SJSA1 (cell line): ENCODE measurements at regions not wholly inside any gene's neighbourhood (a gene's known extent, or its start where the extent isn't known, plus 50 kb on each side); places are given as distances from the start of the nearest gene placed in this dataset.

Experiments
- DNase-seq, 2 experiments: peaks; one replicate each; pipeline ENCODE4 v3.0.0-alpha.2; 2015 to 2020; ENCODE audit warnings: low spot score in 2 of 2, low read depth in 1 of 2
- H3K27ac ChIP-seq: fragments of 250-450 bp; sonication (Bioruptor Pico); 2 replicates; pipeline ENCODE4 v1.5.1; 2020; ENCODE audit warnings: mild to moderate bottlenecking, moderate library complexity
- H3K27me3 ChIP-seq: fragments of 250-450 bp; sonication (Bioruptor Pico); replicated peaks from 2 replicates; pipeline ENCODE4 v1.5.1; 2020; ENCODE audit warnings: mild to moderate bottlenecking, moderate library complexity
- H3K36me3 ChIP-seq: fragments of 250-450 bp; sonication (Bioruptor Pico); 2 replicates; pipeline ENCODE4 v1.5.1; 2020; ENCODE audit warnings: mild to moderate bottlenecking
- H3K4me1 ChIP-seq: fragments of 250-450 bp; sonication (Bioruptor Pico); replicated peaks from 2 replicates; pipeline ENCODE4 v1.6.1; 2021; ENCODE audit warnings: mild to moderate bottlenecking
- H3K4me3 ChIP-seq: fragments of 250-450 bp; sonication (Bioruptor Pico); 2 replicates; pipeline ENCODE4 v1.5.1; 2020; ENCODE audit warnings: mild to moderate bottlenecking
- H3K9me3 ChIP-seq: fragments of 250-450 bp; sonication (Bioruptor Pico); replicated peaks from 2 replicates; pipeline ENCODE4 v1.5.1; 2020; ENCODE audit warnings: mild to moderate bottlenecking

GRCh38 chr2:235343156-235343774 is 150.6 kb upstream of the AGAP1 start:
- H3K27me3 ChIP-seq: no peaks in the 10 kb centered on the region
- H3K4me1 ChIP-seq: peaks cover 19% of the 10 kb centered on the region
- no peak overlapping the region for H3K4me3 ChIP-seq
- no peaks in the 10 kb centered on the region for H3K9me3 ChIP-seq
- no peak overlapping the region for H3K27ac ChIP-seq
- no peak for DNase-seq
- no peaks in the 10 kb centered on the region for H3K36me3 ChIP-seq

DNA sequence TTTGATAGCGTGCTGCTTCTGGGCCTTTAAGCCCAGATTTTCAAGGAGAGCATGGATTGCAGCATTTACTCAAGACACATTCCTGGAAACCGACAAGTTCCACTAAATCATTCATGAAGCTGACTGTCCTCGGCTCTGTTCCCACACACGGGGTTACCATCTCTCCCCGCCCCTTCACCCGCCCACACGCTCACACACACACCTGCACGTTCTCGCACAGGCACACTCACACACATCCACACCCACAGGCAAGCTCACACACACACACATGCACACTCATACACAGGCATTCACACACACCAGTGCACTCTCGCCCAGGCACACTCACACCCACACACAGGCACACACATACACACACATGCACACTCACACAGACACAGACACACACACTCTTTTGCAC is 150.0 kb upstream of the AGAP1 start:
- Histone ChIP-seq H3K4me1 (peaks cover 20% of the 10 kb centered on the region), H3K36me3 (no peaks in the 10 kb centered on the region), H3K9me3 (no peaks in the 10 kb centered on the region), H3K27ac (no peak overlapping the region), H3K27me3 (no peaks in the 10 kb centered on the region), H3K4me3 (no peak overlapping the region)
- no peak for DNase-seq

- H3K9me3 ChIP-seq: no peaks in the 10 kb centered on the region
- no peak overlapping the region for H3K4me3 ChIP-seq
- no peak overlapping the region for H3K27ac ChIP-seq
- H3K27me3 ChIP-seq: no peaks in the 10 kb centered on the region
- no peaks in the 10 kb centered on the region for H3K36me3 ChIP-seq
- peaks cover 20% of the 10 kb centered on the region for H3K4me1 ChIP-seq
- no peak for DNase-seq
These were observed 148.1 kb upstream of the AGAP1 start for GRCh38 chr2:235345745-235346144.

GRCh38 chr2:235347691-235348090 is 146.2 kb upstream of the AGAP1 start:
- peak; percentile 77 to 81 for DNase-seq
- Histone ChIP-seq H3K9me3 (no peaks in the 10 kb centered on the region), H3K4me1 (peaks cover 16% of the 10 kb centered on the region), H3K36me3 (no peaks in the 10 kb centered on the region), H3K27me3 (no peaks in the 10 kb centered on the region), H3K4me3 (no peak overlapping the region), H3K27ac (peak overlapping the region; percentile 24; the same call in 1 of the 2 replicates)

DNA sequence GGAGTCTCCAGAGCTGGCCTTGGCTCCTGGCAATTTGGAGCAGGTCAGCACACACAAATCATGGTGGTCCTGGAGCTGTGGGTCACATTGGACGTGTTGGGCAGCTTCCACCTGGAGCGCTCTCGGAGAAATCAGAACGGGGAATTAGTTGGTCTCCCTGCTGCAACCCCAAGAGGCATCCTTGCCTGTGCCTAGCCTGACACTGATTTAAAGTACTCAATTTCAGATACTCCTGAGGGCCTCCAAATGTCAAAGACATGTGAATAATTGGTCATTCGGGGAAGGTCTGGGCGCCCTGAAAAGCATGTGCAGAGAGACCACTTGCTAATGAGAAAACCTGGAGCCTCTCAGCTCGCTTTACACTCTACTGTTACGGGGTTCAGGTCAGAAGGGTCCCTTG is 145.5 kb upstream of the AGAP1 start:
- no peak for DNase-seq
- Histone ChIP-seq H3K36me3 (no peaks in the 10 kb centered on the region), H3K27me3 (no peaks in the 10 kb centered on the region), H3K27ac (no peak overlapping the region), H3K9me3 (no peaks in the 10 kb centered on the region), H3K4me1 (peaks cover 16% of the 10 kb centered on the region), H3K4me3 (no peak overlapping the region)

GRCh38 chr2:235350234-235350633 is 143.6 kb upstream of the AGAP1 start:
- Histone ChIP-seq H3K27ac (no peak overlapping the region), H3K9me3 (no peaks in the 10 kb centered on the region), H3K36me3 (no peaks in the 10 kb centered on the region), H3K27me3 (no peaks in the 10 kb centered on the region), H3K4me3 (no peak overlapping the region), H3K4me1 (peaks cover 13% of the 10 kb centered on the region)
- no peak for DNase-seq

DNA sequence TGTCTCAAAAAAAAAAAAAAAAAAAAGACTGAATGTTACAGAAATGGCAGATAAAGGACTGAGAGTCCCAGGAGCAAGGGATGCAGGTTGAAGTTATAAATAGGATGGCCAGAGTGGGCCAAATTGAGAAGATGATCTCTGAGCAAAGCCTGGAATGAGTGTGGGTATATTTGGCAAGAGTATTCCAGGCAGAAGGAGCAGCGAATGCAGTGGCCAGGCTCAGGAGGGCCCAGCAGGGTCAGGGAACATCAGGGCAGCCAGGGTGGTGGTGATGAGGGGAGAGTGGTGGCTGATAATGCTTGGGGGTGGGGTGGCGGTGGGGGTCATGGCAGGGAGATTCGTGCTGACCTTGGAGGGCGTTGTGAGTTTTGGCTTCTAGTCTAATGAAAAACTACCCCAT is 141.3 kb upstream of the AGAP1 start:
- Histone ChIP-seq H3K4me3 (no peak overlapping the region), H3K27me3 (no peaks in the 10 kb centered on the region), H3K9me3 (no peaks in the 10 kb centered on the region), H3K27ac (no peak overlapping the region), H3K4me1 (peaks cover 8% of the 10 kb centered on the region), H3K36me3 (no peaks in the 10 kb centered on the region)
- DNase-seq: no peak

DNA sequence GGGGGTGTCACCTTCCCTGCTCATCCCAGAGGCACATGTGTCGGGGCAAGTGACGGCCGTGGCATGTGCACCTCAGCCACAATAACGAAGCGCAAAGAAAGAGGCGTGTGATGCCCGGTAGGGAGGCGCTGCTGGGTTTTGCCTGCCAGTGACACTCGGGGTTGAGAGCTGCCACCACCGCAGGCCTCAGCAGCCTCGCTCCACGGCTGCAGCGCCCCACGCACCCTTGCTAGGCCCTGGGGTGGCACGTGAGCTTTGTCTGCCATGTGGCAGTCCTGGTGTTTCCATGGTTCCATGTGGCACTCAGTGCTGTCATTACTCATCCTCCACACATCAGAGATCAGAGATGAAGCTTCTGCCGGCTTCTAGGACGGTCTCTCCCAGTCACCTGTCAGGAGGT is 136.0 kb upstream of the AGAP1 start:
- H3K9me3 ChIP-seq: no peaks in the 10 kb centered on the region
- H3K4me1 ChIP-seq: peaks cover 23% of the 10 kb centered on the region
- no peak overlapping the region; the same call in 1 of the 2 replicates for H3K27ac ChIP-seq
- no peaks in the 10 kb centered on the region for H3K27me3 ChIP-seq
- no peak overlapping the region for H3K4me3 ChIP-seq
- no peaks in the 10 kb centered on the region for H3K36me3 ChIP-seq
- DNase-seq: no peak

DNA sequence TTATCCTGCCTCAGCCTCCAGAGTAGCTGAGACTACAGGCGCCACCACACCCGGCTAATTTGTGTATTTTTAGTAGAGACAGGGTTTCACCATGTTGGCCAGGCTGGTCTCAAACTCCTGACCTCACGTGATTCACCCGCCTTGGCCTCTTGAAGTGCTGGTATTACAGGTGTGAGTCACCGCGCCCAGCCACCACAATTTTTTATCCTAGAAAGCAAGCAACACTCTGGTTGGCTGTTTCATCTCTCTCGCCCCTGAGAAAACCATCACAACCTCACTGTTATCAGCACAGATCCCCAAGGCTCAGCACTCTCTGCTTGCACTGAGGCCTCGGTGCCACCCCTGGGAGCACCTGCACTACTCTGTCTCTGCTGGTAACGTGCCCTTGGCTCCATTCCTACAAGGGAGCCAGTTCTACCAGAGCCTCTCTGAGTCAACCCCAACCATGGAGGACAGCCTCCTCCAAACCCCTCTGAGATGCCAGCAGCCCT is 134.8 kb upstream of the AGAP1 start:
- H3K9me3 ChIP-seq: no peaks in the 10 kb centered on the region

DNA sequence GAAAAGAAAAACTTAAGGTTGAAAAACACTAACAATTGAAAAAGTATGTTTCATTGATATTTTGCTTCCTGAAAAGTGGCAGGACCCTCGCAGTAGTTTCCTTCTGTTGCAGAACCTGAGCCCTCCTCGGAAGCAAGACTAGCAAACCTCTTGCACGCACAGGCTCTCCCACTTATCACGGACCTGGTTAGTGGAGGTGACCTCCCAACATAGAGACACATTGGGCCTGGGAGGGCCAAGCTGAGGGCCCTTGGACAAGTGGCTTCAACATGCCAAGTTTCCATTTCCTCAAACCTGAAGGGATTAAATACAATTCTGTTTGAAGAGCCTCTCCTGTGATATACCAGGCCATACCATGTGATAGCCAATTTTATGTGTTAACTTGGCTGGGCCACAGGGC is 133.4 kb upstream of the AGAP1 start:
- H3K9me3 ChIP-seq: no peaks in the 10 kb centered on the region
- no peak overlapping the region for H3K27ac ChIP-seq
- no peaks in the 10 kb centered on the region for H3K36me3 ChIP-seq
- no peaks in the 10 kb centered on the region for H3K27me3 ChIP-seq
- peaks cover 23% of the 10 kb centered on the region for H3K4me1 ChIP-seq
- no peak for DNase-seq
- no peak overlapping the region for H3K4me3 ChIP-seq

More for the DNA sequence above, 134.8 kb upstream of the AGAP1 start:
- DNase-seq: peak; percentile 87 to 93
- Histone ChIP-seq H3K4me1 (peaks cover 23% of the 10 kb centered on the region), H3K4me3 (no peak overlapping the region), H3K36me3 (no peaks in the 10 kb centered on the region), H3K27ac (peak overlapping the region; percentile 46), H3K27me3 (no peaks in the 10 kb centered on the region)

DNA sequence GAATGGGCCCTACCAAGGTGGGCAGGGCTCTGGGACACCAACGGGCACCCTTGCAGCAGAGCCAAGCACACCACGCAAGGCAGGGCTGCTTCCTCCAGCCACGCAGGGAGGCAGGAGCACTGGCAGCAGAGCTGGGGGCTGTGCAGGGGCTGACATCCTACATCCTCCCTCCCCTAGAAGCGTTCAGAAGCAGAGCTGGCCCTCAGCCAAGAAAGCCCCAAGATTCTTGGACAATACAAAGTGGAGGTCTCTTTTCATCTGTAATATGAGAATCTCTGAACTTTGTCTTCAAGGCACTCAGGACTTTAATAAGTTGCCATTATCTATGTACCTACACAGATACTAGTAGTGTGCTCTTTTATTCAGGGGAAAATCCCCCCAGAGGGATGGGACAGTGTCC is 128.1 kb upstream of the AGAP1 start:
- H3K27me3 ChIP-seq: no peaks in the 10 kb centered on the region
- no peaks in the 10 kb centered on the region for H3K4me1 ChIP-seq
- no peaks in the 10 kb centered on the region for H3K9me3 ChIP-seq
- no peaks in the 10 kb centered on the region for H3K36me3 ChIP-seq
- H3K4me3 ChIP-seq: no peak overlapping the region
- no peak overlapping the region for H3K27ac ChIP-seq
- no peak for DNase-seq

GRCh38 chr2:235366390-235366789 is 127.5 kb upstream of the AGAP1 start:
- Histone ChIP-seq H3K4me3 (no peak overlapping the region), H3K4me1 (no peaks in the 10 kb centered on the region), H3K27ac (no peak overlapping the region), H3K36me3 (no peaks in the 10 kb centered on the region), H3K27me3 (no peaks in the 10 kb centered on the region), H3K9me3 (no peaks in the 10 kb centered on the region)
- no peak for DNase-seq

GRCh38 chr2:235366807-235367206 is 127.0 kb upstream of the AGAP1 start:
- DNase-seq: no peak
- no peaks in the 10 kb centered on the region for H3K27me3 ChIP-seq
- no peak overlapping the region for H3K27ac ChIP-seq
- H3K4me3 ChIP-seq: no peak overlapping the region
- H3K4me1 ChIP-seq: no peaks in the 10 kb centered on the region
- no peaks in the 10 kb centered on the region for H3K9me3 ChIP-seq
- H3K36me3 ChIP-seq: no peaks in the 10 kb centered on the region

- Histone ChIP-seq H3K36me3 (no peaks in the 10 kb centered on the region), H3K27ac (no peak overlapping the region), H3K4me3 (no peak overlapping the region), H3K4me1 (no peaks in the 10 kb centered on the region), H3K9me3 (no peaks in the 10 kb centered on the region), H3K27me3 (no peaks in the 10 kb centered on the region; the same call in 1 of the 2 replicates)
- no peak for DNase-seq
These were observed 122.8 kb upstream of the AGAP1 start for GRCh38 chr2:235371018-235371417.

DNA sequence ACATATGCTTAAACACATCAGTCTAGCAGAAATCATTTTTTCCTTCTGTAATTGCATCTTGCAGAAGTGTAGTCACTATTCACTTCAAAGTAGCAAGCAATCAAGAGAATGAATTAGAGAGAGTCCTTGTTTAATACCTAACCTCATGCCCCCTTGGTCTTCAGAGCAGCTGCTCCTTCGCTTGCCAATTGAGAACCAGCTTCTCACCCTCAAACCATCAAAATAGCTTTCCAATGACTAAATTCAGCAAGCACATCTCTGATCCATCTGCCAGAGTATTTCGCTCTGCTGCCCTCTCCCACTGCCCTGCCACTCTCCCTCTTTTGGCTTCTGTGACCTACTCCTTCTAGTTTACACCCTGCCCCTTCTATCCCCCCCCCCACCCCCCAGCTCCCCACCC is 120.7 kb upstream of the AGAP1 start:
- Histone ChIP-seq H3K27me3 (no peaks in the 10 kb centered on the region; the same call in 1 of the 2 replicates), H3K9me3 (no peaks in the 10 kb centered on the region)
- no peak for DNase-seq

More for the DNA sequence above, 120.7 kb upstream of the AGAP1 start:
- H3K36me3 ChIP-seq: no peaks in the 10 kb centered on the region
- no peak overlapping the region for H3K4me3 ChIP-seq
- no peaks in the 10 kb centered on the region for H3K4me1 ChIP-seq
- no peak overlapping the region for H3K27ac ChIP-seq
